HepG2 (cell line): ENCODE measurements at regions not wholly inside any gene's neighbourhood (a gene's known extent, or its start where the extent isn't known, plus 50 kb on each side); places are given as distances from the start of the nearest gene placed in this dataset.

ENCODE experiments used
- ATAC-seq: fragments of 200-7000 bp; cut with Tn5 transposase; 3 replicates; pipeline ENCODE4 v1.9.1; 2020; ENCODE audit warnings: mild to moderate bottlenecking, moderate library complexity
- BruUV-seq: library from RNA; stranded (reverse); fragments of 400-500 nt; replicated peaks from 2 replicates; lab custom pipeline; 2021; lab: Mats Ljungman, UMichigan
- CTCF ChIA-PET: fragments of 300-600 bp; formaldehyde crosslinking; extraction: SDS; loops from one replicate; lab custom pipeline; 2021; ENCODE audit warnings: low total read pairs, inconsistent platforms, low intra/inter-chr PET ratio; lab: Yijun Ruan, JAX
- POLR2A ChIA-PET: fragments of 350-600 bp; sonication (Branson Sonifier 250); formaldehyde crosslinking; loops from one replicate; lab custom pipeline; 2020; ENCODE audit warnings: antibody characterized with exemption, inconsistent platforms; lab: Yijun Ruan, JAX
- DNase-seq: peaks from one replicate; pipeline ENCODE4 v3.0.0-alpha.2; 2015; ENCODE audit warnings: low spot score
- FAIRE-seq: peaks from 3 replicates; lab custom pipeline; 2011; peaks lifted over from hg19 to GRCh38; lab: Jason Lieb, UNC
- H2AFZ ChIP-seq: one replicate; pipeline ENCODE4 v1.6.1; 2011; ENCODE audit warnings: low read length, inconsistent platforms
- H3K27ac ChIP-seq: fragments of 300-600 bp; 3 replicates; pipeline ENCODE4 v1.8.0; 2011; ENCODE audit warnings: mixed run types, mild to moderate bottlenecking, mixed read lengths, low read length, inconsistent platforms; ENCODE audit not compliant: insufficient read depth; ENCODE audit errors: extremely low read length
- H3K27me3 ChIP-seq, 2 experiments: fragments of 200-600 bp in 1 of 2; 2 replicates in 1 of 2; 3 replicates in 1 of 2; pipeline versions ENCODE4 v1.6.0 to v1.8.0; 2011; ENCODE audit warnings: low read length in 2 of 2, mild to moderate bottlenecking in 2 of 2, moderate library complexity in 2 of 2, inconsistent platforms in 1 of 2; ENCODE audit not compliant: insufficient read depth in 2 of 2, control insufficient read depth in 1 of 2
- H3K36me3 ChIP-seq, 2 experiments: fragments of 200-600 bp in 1 of 2; replicated peaks in 1 of 2; 2 replicates in 1 of 2; 3 replicates in 1 of 2; pipeline versions ENCODE4 v1.5.1 to v1.8.0; 2011; ENCODE audit warnings: low read length in 2 of 2, inconsistent platforms in 1 of 2; ENCODE audit not compliant: insufficient read depth in 2 of 2, control insufficient read depth in 1 of 2
- H3K4me1 ChIP-seq: 2 replicates; pipeline ENCODE4 v1.5.1; 2012; ENCODE audit warnings: low read length, inconsistent platforms; ENCODE audit not compliant: insufficient read depth
- H3K4me2 ChIP-seq: 2 replicates; pipeline ENCODE4 v1.6.0; 2011; ENCODE audit warnings: low read depth, low read length, inconsistent platforms
- H3K4me3 ChIP-seq, 3 experiments: fragments of 200-600 bp in 1 of 3; sonication (generic), shearing (Covaris generic) in 1 of 3; replicated peaks in 1 of 3; 2 replicates each; pipeline ENCODE4 v1.5.1; 2011 to 2016; ENCODE audit warnings: low read length in 3 of 3, inconsistent platforms in 2 of 3, low read depth in 2 of 3, mild to moderate bottlenecking in 2 of 3, control low read depth in 1 of 3, mixed read lengths in 1 of 3; ENCODE audit not compliant: insufficient read depth in 1 of 3
- H3K79me2 ChIP-seq: one replicate; pipeline ENCODE4 v1.6.1; 2011; ENCODE audit warnings: low read length, inconsistent platforms; ENCODE audit not compliant: insufficient read depth
- H3K9ac ChIP-seq: 2 replicates; pipeline ENCODE4 v1.6.0; 2011; ENCODE audit warnings: mild to moderate bottlenecking, low read depth, low read length, inconsistent platforms; ENCODE audit not compliant: insufficient read depth
- H3K9me3 ChIP-seq: 2 replicates; pipeline ENCODE4 v1.5.1; 2012; ENCODE audit warnings: mild to moderate bottlenecking, low read length
- H4K20me1 ChIP-seq: 2 replicates; pipeline ENCODE4 v1.6.0; 2011; ENCODE audit warnings: inconsistent platforms, mild to moderate bottlenecking, low read length, moderate library complexity; ENCODE audit not compliant: insufficient read depth
- CSRNP2 ChIP-seq: sonication (generic); formaldehyde crosslinking; conservative IDR thresholded peaks from 2 replicates; pipeline ENCODE4 v1.8.0; 2022; ENCODE audit warnings: low read depth, missing genetic modification reagents
- HCFC1 ChIP-seq: fragments of 150-350 bp; IDR thresholded peaks from 2 replicates; pipeline ENCODE4 v1.6.1; 2014; ENCODE audit warnings: low read depth, low read length
- KLF16 ChIP-seq, 2 experiments: sonication (generic) in 1 of 2; formaldehyde crosslinking in 1 of 2; IDR thresholded peaks; 2 replicates each; pipeline versions ENCODE4 v1.6.1 to v1.8.0; 2016 to 2023; ENCODE audit warnings: missing genetic modification reagents in 2 of 2, missing compliant biosample characterization in 1 of 2
- NR2F2 ChIP-seq: IDR thresholded peaks from 2 replicates; pipeline ENCODE4 v1.6.1; 2012; ENCODE audit warnings: low read depth, inconsistent platforms, borderline replicate concordance
- PCBP1 ChIP-seq: fragments of 200-400 bp; formaldehyde crosslinking; IDR thresholded peaks from 2 replicates; pipeline ENCODE4 v1.6.1; 2017; ENCODE audit warnings: mild to moderate bottlenecking, low read depth, low read length, borderline replicate concordance
- SOX13 ChIP-seq, 3 experiments: fragments of 450-650 bp in 1 of 3; sonication (generic) in 1 of 3; formaldehyde crosslinking in 1 of 3; IDR thresholded peaks in 2 of 3; conservative IDR thresholded peaks in 1 of 3; 2 replicates each; pipeline versions ENCODE4 v1.5.0 to v1.6.1; 2016 to 2020; ENCODE audit warnings: antibody characterized with exemption in 1 of 3, mild to moderate bottlenecking in 1 of 3, missing compliant biosample characterization in 1 of 3, missing genetic modification reagents in 1 of 3, moderate library complexity in 1 of 3
- SPEN ChIP-seq: sonication (generic); formaldehyde crosslinking; IDR thresholded peaks from 2 replicates; pipeline ENCODE4 v1.5.1; 2020; ENCODE audit warnings: low read depth, mild to moderate bottlenecking, missing genetic modification reagents
- SRSF9 ChIP-seq: fragments of 200-400 bp; formaldehyde crosslinking; IDR thresholded peaks from 2 replicates; pipeline ENCODE4 v1.6.1; 2018; ENCODE audit warnings: borderline replicate concordance, mild to moderate bottlenecking, low read depth, low read length; ENCODE audit not compliant: insufficient read depth, poor library complexity, severe bottlenecking
- ZMYM4 ChIP-seq: sonication (generic); formaldehyde crosslinking; IDR thresholded peaks from 2 replicates; pipeline ENCODE4 v1.8.1; 2023; ENCODE audit warnings: mild to moderate bottlenecking, missing genetic modification reagents
- ZNF12 ChIP-seq: sonication (generic); formaldehyde crosslinking; IDR thresholded peaks from 2 replicates; pipeline ENCODE4 v1.5.0; 2020; ENCODE audit warnings: missing genetic modification reagents
- ZNF274 ChIP-seq: sonication (generic); formaldehyde crosslinking; IDR thresholded peaks from 2 replicates; pipeline ENCODE4 v1.5.1; 2020; ENCODE audit warnings: mild to moderate bottlenecking, missing genetic modification reagents
- ZNF354B ChIP-seq: sonication (generic); formaldehyde crosslinking; IDR thresholded peaks from 2 replicates; pipeline ENCODE4 v1.8.0; 2022; ENCODE audit warnings: mild to moderate bottlenecking, missing genetic modification reagents
- WGBS: methylation state at CpG from one replicate; pipeline ENCODE4 v1.1.6; 2017; ENCODE audit warnings: low lambda C conversion rate; 5-methylcytosine and 5-hydroxymethylcytosine counted together
- in situ Hi-C: cut with HindIII; loops from 2 replicates; pipeline ENCODE4 v1.10.0; 2017; ENCODE audit warnings: low pct_unique_long_range_greater_than_20kb; ENCODE audit not compliant: extremely low pct_ligation_motif_present
- intact Hi-C: fragments of 100-400 bp; cut with micrococcal nuclease; formaldehyde crosslinking; loops from one replicate; pipeline ENCODE4 v1.10.0; 2022; ENCODE audit not compliant: unreplicated experiment
- TF ChIP-seq, protein P1 (sequence below): sonication (generic); formaldehyde crosslinking; IDR thresholded peaks from 2 replicates; pipeline ENCODE4 v1.5.0; 2020; ENCODE audit warnings: mild to moderate bottlenecking, missing genetic modification reagents
- TF ChIP-seq, protein P2 (sequence below): sonication (generic); formaldehyde crosslinking; IDR thresholded peaks from 2 replicates; pipeline ENCODE4 v1.9.0; 2021; ENCODE audit warnings: missing genetic modification reagents, borderline replicate concordance
- TF ChIP-seq, protein P3 (sequence below): sonication (generic); formaldehyde crosslinking; IDR thresholded peaks from 2 replicates; pipeline ENCODE4 v1.4.0; 2020; ENCODE audit warnings: missing genetic modification reagents, mild to moderate bottlenecking, borderline replicate concordance

DNA sequence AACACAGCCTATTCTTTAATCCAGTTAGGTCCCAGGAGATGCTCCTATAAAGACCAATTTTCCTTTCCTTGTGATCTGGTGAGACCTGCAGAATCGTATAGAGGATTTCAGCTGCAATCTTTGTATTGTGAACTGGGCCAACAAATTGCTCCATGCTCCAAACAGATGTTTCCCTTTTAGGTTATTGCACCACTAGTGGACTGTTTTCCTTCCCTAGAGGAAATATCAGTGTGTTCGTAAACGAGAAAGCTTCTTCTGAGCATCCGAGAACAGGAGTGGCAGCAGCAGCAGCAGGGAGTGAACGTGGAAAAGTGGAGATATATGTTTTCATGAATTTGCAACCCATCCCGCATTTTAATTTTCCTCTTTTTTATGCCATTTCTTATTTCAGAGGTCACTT lies 344.1 kb upstream of the PDE3A start (continued):
- TF ChIP-seq, protein P1, sequence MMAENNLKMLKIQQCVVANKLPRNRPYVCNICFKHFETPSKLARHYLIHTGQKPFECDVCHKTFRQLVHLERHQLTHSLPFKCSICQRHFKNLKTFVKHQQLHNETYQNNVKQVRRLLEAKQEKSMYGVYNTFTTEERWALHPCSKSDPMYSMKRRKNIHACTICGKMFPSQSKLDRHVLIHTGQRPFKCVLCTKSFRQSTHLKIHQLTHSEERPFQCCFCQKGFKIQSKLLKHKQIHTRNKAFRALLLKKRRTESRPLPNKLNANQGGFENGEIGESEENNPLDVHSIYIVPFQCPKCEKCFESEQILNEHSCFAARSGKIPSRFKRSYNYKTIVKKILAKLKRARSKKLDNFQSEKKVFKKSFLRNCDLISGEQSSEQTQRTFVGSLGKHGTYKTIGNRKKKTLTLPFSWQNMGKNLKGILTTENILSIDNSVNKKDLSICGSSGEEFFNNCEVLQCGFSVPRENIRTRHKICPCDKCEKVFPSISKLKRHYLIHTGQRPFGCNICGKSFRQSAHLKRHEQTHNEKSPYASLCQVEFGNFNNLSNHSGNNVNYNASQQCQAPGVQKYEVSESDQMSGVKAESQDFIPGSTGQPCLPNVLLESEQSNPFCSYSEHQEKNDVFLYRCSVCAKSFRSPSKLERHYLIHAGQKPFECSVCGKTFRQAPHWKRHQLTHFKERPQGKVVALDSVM (CRISPR knock-in tag): no peak

DNA sequence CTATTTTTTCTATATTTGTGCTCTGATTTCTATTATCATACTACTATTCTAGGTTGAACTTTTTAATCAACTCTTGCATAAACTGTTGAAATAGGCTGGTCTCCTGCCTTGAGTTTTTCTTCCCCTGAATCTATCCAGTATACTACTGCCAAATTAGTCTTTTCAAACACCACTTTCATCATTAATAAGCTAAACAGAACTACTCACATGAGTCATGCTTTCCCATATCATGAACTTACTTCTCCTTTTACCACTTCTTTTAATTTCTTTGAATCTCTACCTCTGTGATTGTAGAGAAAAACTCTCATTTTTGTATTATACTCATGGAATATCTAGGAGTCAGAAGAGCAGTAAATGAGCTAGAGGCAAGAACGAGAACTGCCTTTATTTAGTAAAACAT lies 340.3 kb upstream of the PDE3A start:
- Histone ChIP-seq H3K4me2 (no peak overlapping the region), H3K4me3 (no peak overlapping the region), H3K27ac (no peak overlapping the region), H3K9ac (no peak overlapping the region), H3K9me3 (no peaks in the 10 kb centered on the region), H3K36me3 (no peaks in the 10 kb centered on the region), H4K20me1 (no peaks in the 10 kb centered on the region), H3K27me3 (no peaks in the 10 kb centered on the region), H3K4me1 (no peaks in the 10 kb centered on the region), H2AFZ (no peak overlapping the region), H3K79me2 (no peaks in the 10 kb centered on the region)
- CTCF ChIA-PET: no interaction called here
- intact Hi-C loops: no loop called here
- DNase-seq (no peak), ATAC-seq (no peak), FAIRE-seq (no peak)
- BruUV-seq: no TSS peak
- POLR2A ChIA-PET: no interaction called here
- WGBS: 2% methylated on average over 1 of the region's 1 CpG
- in situ Hi-C loops: no loop called here
- TF ChIP-seq ZMYM4 (CRISPR knock-in tag): no peak
- no peak for TF ChIP-seq SPEN (CRISPR knock-in tag)
- TF ChIP-seq PCBP1: no peak
- TF ChIP-seq CSRNP2: no peak
- TF ChIP-seq ZNF354B (CRISPR knock-in tag): no peak
- no peak for TF ChIP-seq SRSF9
- no peak for TF ChIP-seq ZNF274 (CRISPR knock-in tag)
- TF ChIP-seq SOX13 (IDR thresholded peaks at IDR 0.05): no peak
- TF ChIP-seq SOX13 (CRISPR knock-in tag; conservative IDR thresholded peaks at IDR 0.05 in 1 of 2, IDR thresholded peaks at IDR 0.05 in 1 of 2): no peak
- TF ChIP-seq, protein P2, sequence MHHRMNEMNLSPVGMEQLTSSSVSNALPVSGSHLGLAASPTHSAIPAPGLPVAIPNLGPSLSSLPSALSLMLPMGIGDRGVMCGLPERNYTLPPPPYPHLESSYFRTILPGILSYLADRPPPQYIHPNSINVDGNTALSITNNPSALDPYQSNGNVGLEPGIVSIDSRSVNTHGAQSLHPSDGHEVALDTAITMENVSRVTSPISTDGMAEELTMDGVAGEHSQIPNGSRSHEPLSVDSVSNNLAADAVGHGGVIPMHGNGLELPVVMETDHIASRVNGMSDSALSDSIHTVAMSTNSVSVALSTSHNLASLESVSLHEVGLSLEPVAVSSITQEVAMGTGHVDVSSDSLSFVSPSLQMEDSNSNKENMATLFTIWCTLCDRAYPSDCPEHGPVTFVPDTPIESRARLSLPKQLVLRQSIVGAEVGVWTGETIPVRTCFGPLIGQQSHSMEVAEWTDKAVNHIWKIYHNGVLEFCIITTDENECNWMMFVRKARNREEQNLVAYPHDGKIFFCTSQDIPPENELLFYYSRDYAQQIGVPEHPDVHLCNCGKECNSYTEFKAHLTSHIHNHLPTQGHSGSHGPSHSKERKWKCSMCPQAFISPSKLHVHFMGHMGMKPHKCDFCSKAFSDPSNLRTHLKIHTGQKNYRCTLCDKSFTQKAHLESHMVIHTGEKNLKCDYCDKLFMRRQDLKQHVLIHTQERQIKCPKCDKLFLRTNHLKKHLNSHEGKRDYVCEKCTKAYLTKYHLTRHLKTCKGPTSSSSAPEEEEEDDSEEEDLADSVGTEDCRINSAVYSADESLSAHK (CRISPR knock-in tag): no peak
- TF ChIP-seq NR2F2: no peak
- TF ChIP-seq KLF16 (CRISPR knock-in tag; IDR thresholded peaks at IDR 0.05): no peak
- TF ChIP-seq, protein P3, sequence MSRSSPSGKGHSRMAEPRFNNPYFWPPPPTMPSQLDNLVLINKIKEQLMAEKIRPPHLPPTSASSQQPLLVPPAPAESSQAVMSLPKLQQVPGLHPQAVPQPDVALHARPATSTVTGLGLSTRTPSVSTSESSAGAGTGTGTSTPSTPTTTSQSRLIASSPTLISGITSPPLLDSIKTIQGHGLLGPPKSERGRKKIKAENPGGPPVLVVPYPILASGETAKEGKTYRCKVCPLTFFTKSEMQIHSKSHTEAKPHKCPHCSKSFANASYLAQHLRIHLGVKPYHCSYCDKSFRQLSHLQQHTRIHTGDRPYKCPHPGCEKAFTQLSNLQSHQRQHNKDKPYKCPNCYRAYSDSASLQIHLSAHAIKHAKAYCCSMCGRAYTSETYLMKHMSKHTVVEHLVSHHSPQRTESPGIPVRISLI (CRISPR knock-in tag): no peak
- no peak for TF ChIP-seq HCFC1
- TF ChIP-seq ZNF12 (CRISPR knock-in tag): no peak
